ENCODE measurements at regions not wholly inside any gene's neighbourhood (a gene's known extent, or its start where the extent isn't known, plus 50 kb on each side); places are given as distances from the start of the nearest gene placed in this dataset.
"Not testable (repeated sequence)": the region's sequence is repeated elsewhere in the genome, so short reads cannot be mapped to it uniquely, and the experiment has no call there.

- no peak for DNase-seq (ENCODE audit: low spot score)
Measured at GRCh38 chr2:67571785-67572718, 174.9 kb downstream of the ETAA1 start.

GRCh38 chr2:67572721-67573435 is 175.7 kb downstream of the ETAA1 start:
- no peak for DNase-seq (ENCODE audit: low spot score)

- DNase-seq (ENCODE audit: low spot score): no peak
Measured at GRCh38 chr2:67574230-67574629, 177.1 kb downstream of the ETAA1 start.

- no peak for DNase-seq (ENCODE audit: low spot score)
Measured at GRCh38 chr2:67576226-67576625, 179.1 kb downstream of the ETAA1 start.

- no peak for DNase-seq (ENCODE audit: low spot score)
Measured at GRCh38 chr2:67576991-67577390, 179.9 kb downstream of the ETAA1 start.

- DNase-seq (ENCODE audit: low spot score): no peak
Measured at GRCh38 chr2:67579216-67579615, 182.1 kb downstream of the ETAA1 start.

GRCh38 chr2:67579806-67580205 is 182.7 kb downstream of the ETAA1 start:
- DNase-seq (ENCODE audit: low spot score): no peak

- no peak for DNase-seq (ENCODE audit: low spot score)
Measured at GRCh38 chr2:67581751-67582150, 184.6 kb downstream of the ETAA1 start.

- DNase-seq (ENCODE audit: low spot score): no peak
Measured at GRCh38 chr2:67583185-67583584, 186.1 kb downstream of the ETAA1 start.

GRCh38 chr2:67585400-67585799 is 188.3 kb downstream of the ETAA1 start:
- no peak for DNase-seq (ENCODE audit: low spot score)

- DNase-seq (ENCODE audit: low spot score): not testable (repeated sequence)
Measured at GRCh38 chr2:67589121-67589520, 192.0 kb downstream of the ETAA1 start.

GRCh38 chr2:67594522-67594921 is 197.4 kb downstream of the ETAA1 start:
- DNase-seq (ENCODE audit: low spot score): not testable (repeated sequence)

GRCh38 chr2:67596871-67597270 is 199.7 kb downstream of the ETAA1 start:
- no peak for DNase-seq (ENCODE audit: low spot score)

GRCh38 chr2:67599561-67599960 is 202.4 kb downstream of the ETAA1 start:
- no peak for DNase-seq (ENCODE audit: low spot score)

- no peak for DNase-seq (ENCODE audit: low spot score)
Measured at GRCh38 chr2:67600222-67600871, 203.2 kb downstream of the ETAA1 start.

- DNase-seq (ENCODE audit: low spot score): no peak
Measured at GRCh38 chr2:67600946-67601345, 203.8 kb downstream of the ETAA1 start.

GRCh38 chr2:67604360-67604759 is 207.2 kb downstream of the ETAA1 start:
- no peak for DNase-seq (ENCODE audit: low spot score)

GRCh38 chr2:67612576-67613042 is 215.5 kb downstream of the ETAA1 start:
- DNase-seq (ENCODE audit: low spot score): no peak

GRCh38 chr2:67613227-67613626 is 216.1 kb downstream of the ETAA1 start:
- no peak for DNase-seq (ENCODE audit: low spot score)

GRCh38 chr2:67614454-67614853 is 217.3 kb downstream of the ETAA1 start:
- no peak for DNase-seq (ENCODE audit: low spot score)

- no peak for DNase-seq (ENCODE audit: low spot score)
Measured at GRCh38 chr2:67616749-67617148, 219.6 kb downstream of the ETAA1 start.

- DNase-seq (ENCODE audit: low spot score): no peak
Measured at GRCh38 chr2:67619204-67619603, 222.1 kb downstream of the ETAA1 start.

GRCh38 chr2:67623741-67624140 is 226.6 kb downstream of the ETAA1 start:
- DNase-seq (ENCODE audit: low spot score): not testable (repeated sequence)

All from CD4-positive, alpha-beta T cell treated with Interleukin-2 at 100 ng/mL for 4 hours (primary cell).